ENCODE measurements at regions not wholly inside any gene's neighbourhood (a gene's known extent, or its start where the extent isn't known, plus 50 kb on each side); places are given as distances from the start of the nearest gene placed in this dataset.
A peak's percentile ranks its signal among the peaks of the same experiment; 100 is the strongest.

GRCh38 chr2:183214680-183215079 is 90.4 kb downstream of the NUP35 start:
- DNase-seq, result no peak

GRCh38 chr2:183215917-183216316 is 91.7 kb downstream of the NUP35 start:
- no peak for DNase-seq

- no peak for DNase-seq
Observed at GRCh38 chr2:183219888-183220287, 95.6 kb downstream of the NUP35 start.

GRCh38 chr2:183222751-183223150 is 98.5 kb downstream of the NUP35 start:
- no peak for DNase-seq

GRCh38 chr2:183224948-183225347 is 100.7 kb downstream of the NUP35 start:
- no peak for DNase-seq

- DNase-seq, result no peak
Observed at GRCh38 chr2:183227176-183227575, 102.9 kb downstream of the NUP35 start.

- DNase-seq, result peak; percentile 11 to 47 (median 17)
Observed at GRCh38 chr2:183229386-183229785, 105.1 kb downstream of the NUP35 start.

- DNase-seq, result no peak
Observed at GRCh38 chr2:183232161-183232865, 108.1 kb downstream of the NUP35 start.

- no peak for DNase-seq
Observed at GRCh38 chr2:183242937-183243336, 118.7 kb downstream of the NUP35 start.

- no peak for DNase-seq
Observed at GRCh38 chr2:183243758-183244157, 119.5 kb downstream of the NUP35 start.

- no peak for DNase-seq
Observed at GRCh38 chr2:183244300-183244844, 120.1 kb downstream of the NUP35 start.

- peak; percentile 13 to 33 (median 29) for DNase-seq
Observed at GRCh38 chr2:183248866-183249567, 124.8 kb downstream of the NUP35 start.

GRCh38 chr2:183250061-183250460 is 125.8 kb downstream of the NUP35 start:
- no peak for DNase-seq

GRCh38 chr2:183250472-183250871 is 126.2 kb downstream of the NUP35 start:
- DNase-seq, result no peak

- no peak for DNase-seq
Observed at GRCh38 chr2:183253441-183254130, 129.3 kb downstream of the NUP35 start.

GRCh38 chr2:183255411-183255810 is 131.2 kb downstream of the NUP35 start:
- no peak for DNase-seq

GRCh38 chr2:183259921-183260320 is 135.7 kb downstream of the NUP35 start:
- DNase-seq, result no peak

- DNase-seq, result no peak
Observed at GRCh38 chr2:183260527-183260926, 136.3 kb downstream of the NUP35 start.

- no peak for DNase-seq
Observed at GRCh38 chr2:183264890-183265535, 140.8 kb downstream of the NUP35 start.

GRCh38 chr2:183267148-183267827 is 143.0 kb downstream of the NUP35 start:
- no peak for DNase-seq

- DNase-seq, result no peak
Observed at GRCh38 chr2:183269956-183270355, 145.7 kb downstream of the NUP35 start.

GRCh38 chr2:183283209-183283608 is 159.0 kb downstream of the NUP35 start:
- no peak for DNase-seq
